Type B pancreatic cell (in vitro differentiated cells): ENCODE measurements at regions not wholly inside any gene's neighbourhood (a gene's known extent, or its start where the extent isn't known, plus 50 kb on each side); places are given as distances from the start of the nearest gene placed in this dataset.
"Not testable (repeated sequence)": the region's sequence is repeated elsewhere in the genome, so short reads cannot be mapped to it uniquely, and the experiment has no call there.

ENCODE experiments used
- DNase-seq: peaks from one replicate; pipeline ENCODE4 v3.0.0; 2021; ENCODE audit warnings: mixed read lengths; ENCODE audit not compliant: unreplicated experiment; ENCODE audit errors: extremely low spot score
- H3K27ac Mint-ChIP-seq: 2 replicates; pipeline ENCODE4 v1.8.0; 2021; ENCODE audit warnings: mild to moderate bottlenecking, mixed read lengths
- H3K27me3 Mint-ChIP-seq: 2 replicates; pipeline ENCODE4 v1.8.0; 2021; ENCODE audit warnings: mixed read lengths
- H3K36me3 Mint-ChIP-seq: 2 replicates; pipeline ENCODE4 v1.8.0; 2021; ENCODE audit warnings: mixed read lengths
- H3K4me1 Mint-ChIP-seq: one replicate; pipeline ENCODE4 v1.8.0; 2021; ENCODE audit warnings: mixed read lengths; ENCODE audit not compliant: unreplicated experiment
- H3K4me3 Mint-ChIP-seq: 2 replicates; pipeline ENCODE4 v1.8.0; 2021; ENCODE audit warnings: mild to moderate bottlenecking, mixed read lengths
- H3K9me3 Mint-ChIP-seq: 2 replicates; pipeline ENCODE4 v1.8.0; 2021; ENCODE audit warnings: mixed read lengths
- CTCF ChIP-seq: fragments of 200-600 bp; sonication (generic); conservative IDR thresholded peaks from 2 replicates; pipeline ENCODE4 v1.5.0; 2021; ENCODE audit warnings: antibody characterized with exemption, mild to moderate bottlenecking

GRCh38 chr17:47066841-47067682, 88.0 kb upstream of the RPRML start:
- DNase-seq: peak; percentile 75
- no peaks in the 10 kb centered on the region for H3K36me3 Mint-ChIP-seq
- peak overlapping the region; percentile 95 for H3K4me3 Mint-ChIP-seq
- H3K27ac Mint-ChIP-seq: peak overlapping the region; percentile 91
- H3K9me3 Mint-ChIP-seq: no peaks in the 10 kb centered on the region
- H3K4me1 Mint-ChIP-seq: peaks cover 15% of the 10 kb centered on the region
- TF ChIP-seq CTCF: peak; percentile 30
- no peaks in the 10 kb centered on the region for H3K27me3 Mint-ChIP-seq

GRCh38 chr17:47066095-47066494, 87.0 kb upstream of the RPRML start:
- Mint-ChIP-seq H3K4me1 (peaks cover 15% of the 10 kb centered on the region), H3K9me3 (no peaks in the 10 kb centered on the region), H3K27me3 (no peaks in the 10 kb centered on the region), H3K4me3 (peak overlapping the region; percentile 95), H3K27ac (peak overlapping the region; percentile 46), H3K36me3 (no peaks in the 10 kb centered on the region)
- TF ChIP-seq CTCF: no peak
- DNase-seq: no peak

GRCh38 chr17:47064684-47065083, 85.6 kb upstream of the RPRML start:
- Mint-ChIP-seq H3K27ac (no peak overlapping the region), H3K9me3 (no peaks in the 10 kb centered on the region), H3K4me1 (peaks cover 15% of the 10 kb centered on the region), H3K4me3 (peak overlapping the region; percentile 21), H3K27me3 (no peaks in the 10 kb centered on the region), H3K36me3 (no peaks in the 10 kb centered on the region)
- no peak for TF ChIP-seq CTCF
- DNase-seq: no peak

- Mint-ChIP-seq H3K36me3 (no peaks in the 10 kb centered on the region), H3K27me3 (no peaks in the 10 kb centered on the region), H3K4me3 (no peak overlapping the region), H3K9me3 (no peaks in the 10 kb centered on the region), H3K27ac (no peak overlapping the region), H3K4me1 (peaks cover 15% of the 10 kb centered on the region)
- DNase-seq: no peak
- TF ChIP-seq CTCF: no peak
These were observed 84.4 kb upstream of the RPRML start for GRCh38 chr17:47063475-47063874.

- not testable (repeated sequence) for DNase-seq, H3K27ac Mint-ChIP-seq, H3K27me3 Mint-ChIP-seq, H3K4me3 Mint-ChIP-seq, H3K36me3 Mint-ChIP-seq, H3K9me3 Mint-ChIP-seq
- peaks cover 15% of the 10 kb centered on the region for H3K4me1 Mint-ChIP-seq
These were observed 83.8 kb upstream of the RPRML start for GRCh38 chr17:47062851-47063250.

- not testable (repeated sequence) for H3K27ac Mint-ChIP-seq, H3K4me3 Mint-ChIP-seq, H3K9me3 Mint-ChIP-seq, H3K27me3 Mint-ChIP-seq, H3K4me1 Mint-ChIP-seq, DNase-seq, H3K36me3 Mint-ChIP-seq
These were observed 81.0 kb upstream of the RPRML start for GRCh38 chr17:47060005-47060404.
